Panc1 (cell line): ENCODE measurements at regions not wholly inside any gene's neighbourhood (a gene's known extent, or its start where the extent isn't known, plus 50 kb on each side); places are given as distances from the start of the nearest gene placed in this dataset.

Experiments
- ATAC-seq: fragments of 200-7000 bp; cut with Tn5 transposase; 2 replicates; pipeline ENCODE4 v1.9.1; 2020; ENCODE audit warnings: mild to moderate bottlenecking, moderate library complexity
- BruUV-seq: library from RNA; stranded (reverse); fragments of 400-500 nt; replicated peaks from 2 replicates; lab custom pipeline; 2021; lab: Mats Ljungman, UMichigan
- CTCF ChIA-PET: fragments of 300-600 bp; sonication (Branson Sonifier 250); formaldehyde crosslinking; loops from one replicate; lab custom pipeline; 2022; ENCODE audit warnings: antibody characterized with exemption; lab: Charles Lee
- POLR2A ChIA-PET: fragments of 300-600 bp; sonication (Branson Sonifier 250); formaldehyde crosslinking; loops from one replicate; lab custom pipeline; 2022; ENCODE audit warnings: antibody characterized with exemption; lab: Charles Lee
- DNase-seq: peaks from one replicate; pipeline ENCODE4 v3.0.0-alpha.2; 2010; ENCODE audit warnings: low read depth, low spot score
- H3K27ac ChIP-seq: 2 replicates; pipeline ENCODE4 v1.5.1; 2011; ENCODE audit warnings: mild to moderate bottlenecking, low read length, inconsistent platforms
- H3K27me3 ChIP-seq: fragments of 200-500 bp; sonication (Bioruptor generic); 2 replicates; pipeline ENCODE4 v1.6.0; 2014; ENCODE audit warnings: low read length, inconsistent platforms; ENCODE audit not compliant: control insufficient read depth, insufficient read depth
- H3K36me3 ChIP-seq: fragments of 200-500 bp; sonication (Bioruptor generic); 2 replicates; pipeline ENCODE4 v1.5.1; 2014; ENCODE audit warnings: inconsistent platforms, mild to moderate bottlenecking, low read length, moderate library complexity; ENCODE audit not compliant: control insufficient read depth, insufficient read depth
- H3K4me1 ChIP-seq: 2 replicates; pipeline ENCODE4 v1.5.1; 2011; ENCODE audit warnings: inconsistent platforms, mild to moderate bottlenecking, low read length, moderate library complexity; ENCODE audit not compliant: control insufficient read depth, insufficient read depth
- H3K4me3 ChIP-seq, 2 experiments: 2 replicates each; pipeline ENCODE4 v1.5.1; 2011 to 2012; ENCODE audit warnings: low read depth in 2 of 2, low read length in 2 of 2, mild to moderate bottlenecking in 2 of 2, inconsistent platforms in 1 of 2, moderate library complexity in 1 of 2
- H3K9me3 ChIP-seq: fragments of 200-500 bp; sonication (Bioruptor generic); 2 replicates; pipeline ENCODE4 v1.5.1; 2014; ENCODE audit warnings: low read depth, mild to moderate bottlenecking, inconsistent platforms, low read length, moderate library complexity; ENCODE audit not compliant: control insufficient read depth, insufficient read depth
- POLR2AphosphoS5 ChIP-seq: IDR thresholded peaks from 2 replicates; pipeline ENCODE4 v1.6.1; 2012; ENCODE audit warnings: mild to moderate bottlenecking, low read depth, low read length, moderate library complexity
- SIN3A ChIP-seq: IDR thresholded peaks from 2 replicates; pipeline ENCODE4 v1.6.1; 2012; ENCODE audit warnings: low read depth, mild to moderate bottlenecking, low read length, moderate library complexity, borderline replicate concordance; ENCODE audit not compliant: insufficient read depth
- TCF7L2 ChIP-seq: IDR thresholded peaks from 2 replicates; pipeline ENCODE4 v1.6.1; 2011; ENCODE audit warnings: mild to moderate bottlenecking, low read depth, low read length, inconsistent platforms
- in situ Hi-C: cut with HindIII; loops from 2 replicates; pipeline ENCODE4 v1.10.0; 2016; ENCODE audit warnings: low sequenced_read_pairs, low pct_unique_long_range_greater_than_20kb
- intact Hi-C: fragments of 100-400 bp; cut with micrococcal nuclease; formaldehyde crosslinking; loops from one replicate; pipeline ENCODE4 v1.10.0; 2022; ENCODE audit not compliant: unreplicated experiment
- TF ChIP-seq, protein P1 (sequence below): fragments of 450-650 bp; IDR thresholded peaks from 2 replicates; pipeline ENCODE4 v1.5.1; 2017; ENCODE audit warnings: mild to moderate bottlenecking
- TF ChIP-seq, protein P2 (sequence below), 2 experiments: IDR thresholded peaks; 2 replicates each; pipeline ENCODE4 v1.6.1; 2011 to 2012; ENCODE audit warnings: low read depth in 2 of 2, control low read depth in 1 of 2, low read length in 1 of 2, mild to moderate bottlenecking in 1 of 2, moderate library complexity in 1 of 2; ENCODE audit not compliant: insufficient read depth in 1 of 2

DNA sequence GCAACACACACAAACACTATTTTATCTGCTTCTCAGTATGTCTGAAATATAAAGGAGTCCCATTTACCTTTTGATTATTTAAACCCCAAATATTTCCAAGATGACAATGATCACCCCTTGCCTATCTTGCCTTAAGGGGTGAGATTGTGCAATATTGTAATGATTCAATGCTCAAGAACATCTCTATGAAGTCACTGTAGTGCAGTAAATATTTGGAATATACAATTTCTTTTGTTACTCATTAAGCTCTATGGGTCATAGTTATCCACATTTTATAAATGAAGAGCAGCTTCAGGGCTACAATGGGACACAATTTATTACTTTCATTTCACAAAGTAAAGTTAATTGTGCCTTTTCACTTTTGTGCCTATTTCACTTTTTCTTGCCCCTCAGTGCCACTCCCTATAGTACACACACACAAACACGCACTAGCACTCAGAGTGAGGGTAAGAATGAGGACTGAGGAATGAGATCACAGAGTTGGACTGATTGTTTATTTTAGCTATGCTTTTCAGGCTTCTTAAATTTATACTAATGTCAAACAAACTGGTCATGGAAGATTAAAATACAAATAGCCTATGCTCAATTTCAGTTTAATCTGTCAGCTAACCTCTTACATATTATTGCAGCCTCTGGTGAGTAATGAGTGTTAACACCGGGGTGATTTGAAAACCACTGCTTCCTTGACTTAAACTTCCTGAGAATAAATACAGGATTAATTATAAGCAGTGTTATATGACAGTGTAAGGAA lies 521.0 kb upstream of the B3GALT2 start:
- ATAC-seq (no peak), DNase-seq (no peak)
- ChIA-PET CTCF (no interaction called here), POLR2A (no interaction called here)
- no peaks in the 10 kb centered on the region for H3K9me3 ChIP-seq
- intact Hi-C loops: no loop called here
- in situ Hi-C loops: no loop called here
- H3K4me3 ChIP-seq: no peak overlapping the region
- no peak overlapping the region for H3K27ac ChIP-seq
- no peaks in the 10 kb centered on the region for H3K4me1 ChIP-seq
- no TSS peak for BruUV-seq
- no peak for TF ChIP-seq SIN3A
- H3K36me3 ChIP-seq: no peaks in the 10 kb centered on the region
- no peaks in the 10 kb centered on the region for H3K27me3 ChIP-seq

DNA sequence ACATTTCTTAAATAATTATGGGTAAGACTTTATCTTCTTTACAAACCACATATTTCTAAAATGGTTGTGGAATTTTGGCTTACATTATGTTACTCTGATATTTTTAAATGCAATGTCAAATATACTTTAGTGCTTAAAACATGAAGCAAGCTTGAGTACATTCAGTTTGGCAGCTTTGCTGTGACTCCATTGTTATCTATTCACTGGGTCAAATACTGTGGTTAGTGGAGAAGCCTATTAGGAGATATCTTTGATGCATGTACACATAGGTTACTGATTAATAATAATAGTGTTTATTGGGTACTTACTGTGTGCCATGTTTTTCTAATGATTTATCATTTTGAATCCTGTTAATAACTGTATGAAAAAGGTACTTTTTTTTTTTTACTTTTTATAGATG lies 520.4 kb upstream of the B3GALT2 start:
- intact Hi-C loops: no loop called here
- BruUV-seq: no TSS peak
- no peaks in the 10 kb centered on the region for H3K9me3 ChIP-seq
- H3K4me3 ChIP-seq: no peak overlapping the region
- ATAC-seq: no peak
- ChIA-PET CTCF (no interaction called here), POLR2A (no interaction called here)
- DNase-seq: no peak
- no peaks in the 10 kb centered on the region for H3K4me1 ChIP-seq
- no peaks in the 10 kb centered on the region for H3K27me3 ChIP-seq
- in situ Hi-C loops: no loop called here
- H3K36me3 ChIP-seq: no peaks in the 10 kb centered on the region
- H3K27ac ChIP-seq: no peak overlapping the region
- TF ChIP-seq, protein P1, sequence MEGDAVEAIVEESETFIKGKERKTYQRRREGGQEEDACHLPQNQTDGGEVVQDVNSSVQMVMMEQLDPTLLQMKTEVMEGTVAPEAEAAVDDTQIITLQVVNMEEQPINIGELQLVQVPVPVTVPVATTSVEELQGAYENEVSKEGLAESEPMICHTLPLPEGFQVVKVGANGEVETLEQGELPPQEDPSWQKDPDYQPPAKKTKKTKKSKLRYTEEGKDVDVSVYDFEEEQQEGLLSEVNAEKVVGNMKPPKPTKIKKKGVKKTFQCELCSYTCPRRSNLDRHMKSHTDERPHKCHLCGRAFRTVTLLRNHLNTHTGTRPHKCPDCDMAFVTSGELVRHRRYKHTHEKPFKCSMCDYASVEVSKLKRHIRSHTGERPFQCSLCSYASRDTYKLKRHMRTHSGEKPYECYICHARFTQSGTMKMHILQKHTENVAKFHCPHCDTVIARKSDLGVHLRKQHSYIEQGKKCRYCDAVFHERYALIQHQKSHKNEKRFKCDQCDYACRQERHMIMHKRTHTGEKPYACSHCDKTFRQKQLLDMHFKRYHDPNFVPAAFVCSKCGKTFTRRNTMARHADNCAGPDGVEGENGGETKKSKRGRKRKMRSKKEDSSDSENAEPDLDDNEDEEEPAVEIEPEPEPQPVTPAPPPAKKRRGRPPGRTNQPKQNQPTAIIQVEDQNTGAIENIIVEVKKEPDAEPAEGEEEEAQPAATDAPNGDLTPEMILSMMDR: no peak
- no peak for TF ChIP-seq SIN3A
- no peak for TF ChIP-seq POLR2AphosphoS5
- TF ChIP-seq, protein P2, sequence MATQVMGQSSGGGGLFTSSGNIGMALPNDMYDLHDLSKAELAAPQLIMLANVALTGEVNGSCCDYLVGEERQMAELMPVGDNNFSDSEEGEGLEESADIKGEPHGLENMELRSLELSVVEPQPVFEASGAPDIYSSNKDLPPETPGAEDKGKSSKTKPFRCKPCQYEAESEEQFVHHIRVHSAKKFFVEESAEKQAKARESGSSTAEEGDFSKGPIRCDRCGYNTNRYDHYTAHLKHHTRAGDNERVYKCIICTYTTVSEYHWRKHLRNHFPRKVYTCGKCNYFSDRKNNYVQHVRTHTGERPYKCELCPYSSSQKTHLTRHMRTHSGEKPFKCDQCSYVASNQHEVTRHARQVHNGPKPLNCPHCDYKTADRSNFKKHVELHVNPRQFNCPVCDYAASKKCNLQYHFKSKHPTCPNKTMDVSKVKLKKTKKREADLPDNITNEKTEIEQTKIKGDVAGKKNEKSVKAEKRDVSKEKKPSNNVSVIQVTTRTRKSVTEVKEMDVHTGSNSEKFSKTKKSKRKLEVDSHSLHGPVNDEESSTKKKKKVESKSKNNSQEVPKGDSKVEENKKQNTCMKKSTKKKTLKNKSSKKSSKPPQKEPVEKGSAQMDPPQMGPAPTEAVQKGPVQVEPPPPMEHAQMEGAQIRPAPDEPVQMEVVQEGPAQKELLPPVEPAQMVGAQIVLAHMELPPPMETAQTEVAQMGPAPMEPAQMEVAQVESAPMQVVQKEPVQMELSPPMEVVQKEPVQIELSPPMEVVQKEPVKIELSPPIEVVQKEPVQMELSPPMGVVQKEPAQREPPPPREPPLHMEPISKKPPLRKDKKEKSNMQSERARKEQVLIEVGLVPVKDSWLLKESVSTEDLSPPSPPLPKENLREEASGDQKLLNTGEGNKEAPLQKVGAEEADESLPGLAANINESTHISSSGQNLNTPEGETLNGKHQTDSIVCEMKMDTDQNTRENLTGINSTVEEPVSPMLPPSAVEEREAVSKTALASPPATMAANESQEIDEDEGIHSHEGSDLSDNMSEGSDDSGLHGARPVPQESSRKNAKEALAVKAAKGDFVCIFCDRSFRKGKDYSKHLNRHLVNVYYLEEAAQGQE (IDR thresholded peaks at IDR 0.05; ENCODE audit: insufficient read depth in 1 of 2, low read depth in 2 of 2, low read length in 1 of 2): no peak
- no peak for TF ChIP-seq TCF7L2

DNA sequence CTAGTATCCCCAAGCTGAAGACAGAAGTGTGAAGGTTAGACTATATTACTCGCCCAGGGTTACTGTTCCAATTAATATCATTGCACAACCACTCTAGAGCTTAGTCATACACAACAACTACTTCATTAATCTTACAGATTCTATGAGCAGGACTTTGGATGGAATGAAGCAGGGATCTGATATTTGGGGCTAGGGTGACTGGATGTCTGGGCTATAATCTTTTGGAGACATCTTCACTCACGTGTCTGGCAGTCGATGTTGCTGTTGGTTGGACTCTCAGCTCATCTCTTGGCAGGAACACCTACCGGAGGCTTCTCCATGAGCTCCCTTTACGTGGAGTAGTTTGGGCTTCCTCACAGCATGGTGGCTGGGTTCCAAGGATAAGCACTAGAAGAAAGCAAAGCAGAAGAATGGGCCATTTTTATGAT lies 519.2 kb upstream of the B3GALT2 start:
- intact Hi-C loops (no loop called here), in situ Hi-C loops (no loop called here)
- H3K9me3 ChIP-seq: no peaks in the 10 kb centered on the region
- ChIA-PET POLR2A (no interaction called here), CTCF (no interaction called here)
- no peak overlapping the region for H3K4me3 ChIP-seq
- ATAC-seq (no peak), DNase-seq (no peak)
- no peaks in the 10 kb centered on the region for H3K27me3 ChIP-seq
- no TSS peak for BruUV-seq
- H3K36me3 ChIP-seq: no peaks in the 10 kb centered on the region
- TF ChIP-seq, protein P2 (IDR thresholded peaks at IDR 0.05; ENCODE audit: insufficient read depth in 1 of 2, low read depth in 2 of 2, low read length in 1 of 2): no peak
- no peak for TF ChIP-seq POLR2AphosphoS5
- TF ChIP-seq SIN3A: no peak
- TF ChIP-seq, protein P1: no peak
- no peak for TF ChIP-seq TCF7L2
- H3K4me1 ChIP-seq: no peaks in the 10 kb centered on the region
- H3K27ac ChIP-seq: no peak overlapping the region
